ENCODE measurements at regions not wholly inside any gene's neighbourhood (a gene's known extent, or its start where the extent isn't known, plus 50 kb on each side); places are given as distances from the start of the nearest gene placed in this dataset.
A peak's percentile ranks its signal among the peaks of the same experiment; 100 is the strongest.

- no peak overlapping the region for H3K9ac ChIP-seq (ENCODE audit: low read depth, low read length)
These were observed 999.3 kb downstream of the NR2F1-AS1 start for GRCh38 chr5:92581690-92582089.

GRCh38 chr5:92581249-92581648, 999.8 kb downstream of the NR2F1-AS1 start:
- no peaks in the 10 kb centered on the region for H3K4me1 ChIP-seq (ENCODE audit: control insufficient read depth, insufficient read depth, low read length)
- no peaks in the 10 kb centered on the region for H3K9me3 ChIP-seq (ENCODE audit: control insufficient read depth, insufficient read depth, low read length)
- no peak overlapping the region for H3K9ac ChIP-seq (ENCODE audit: low read depth, low read length)
- H3K27ac ChIP-seq (ENCODE audit: low read depth, low read length), result no peak overlapping the region
- no peaks in the 10 kb centered on the region for H3K27me3 ChIP-seq (ENCODE audit: control insufficient read depth, insufficient read depth, low read length)
- H3K4me3 ChIP-seq (ENCODE audit: low read depth, low read length), result no peak overlapping the region
- H3K36me3 ChIP-seq (ENCODE audit: control insufficient read depth, insufficient read depth, low read length), result no peaks in the 10 kb centered on the region

More at GRCh38 chr5:92581690-92582089, 999.3 kb downstream of the NR2F1-AS1 start:
- no peaks in the 10 kb centered on the region for H3K9me3 ChIP-seq (ENCODE audit: control insufficient read depth, insufficient read depth, low read length)
- H3K27me3 ChIP-seq (ENCODE audit: control insufficient read depth, insufficient read depth, low read length), result no peaks in the 10 kb centered on the region
- no peaks in the 10 kb centered on the region for H3K36me3 ChIP-seq (ENCODE audit: control insufficient read depth, insufficient read depth, low read length)
- no peak overlapping the region for H3K4me3 ChIP-seq (ENCODE audit: low read depth, low read length)
- no peaks in the 10 kb centered on the region for H3K4me1 ChIP-seq (ENCODE audit: control insufficient read depth, insufficient read depth, low read length)
- no peak overlapping the region for H3K27ac ChIP-seq (ENCODE audit: low read depth, low read length)

- no peaks in the 10 kb centered on the region for H3K9me3 ChIP-seq (ENCODE audit: control insufficient read depth, insufficient read depth, low read length)
- no peak overlapping the region for H3K4me3 ChIP-seq (ENCODE audit: low read depth, low read length)
- H3K36me3 ChIP-seq (ENCODE audit: control insufficient read depth, insufficient read depth, low read length), result no peaks in the 10 kb centered on the region
- H3K4me1 ChIP-seq (ENCODE audit: control insufficient read depth, insufficient read depth, low read length), result no peaks in the 10 kb centered on the region
- no peak overlapping the region for H3K27ac ChIP-seq (ENCODE audit: low read depth, low read length)
- no peak overlapping the region for H3K9ac ChIP-seq (ENCODE audit: low read depth, low read length)
- H3K27me3 ChIP-seq (ENCODE audit: control insufficient read depth, insufficient read depth, low read length), result no peaks in the 10 kb centered on the region
These were observed 1000.2 kb downstream of the NR2F1-AS1 start for GRCh38 chr5:92580814-92581213.

GRCh38 chr5:92574023-92574422, 1007.0 kb downstream of the NR2F1-AS1 start:
- H3K9ac ChIP-seq (ENCODE audit: low read depth, low read length), result no peak overlapping the region
- H3K9me3 ChIP-seq (ENCODE audit: control insufficient read depth, insufficient read depth, low read length), result no peaks in the 10 kb centered on the region
- H3K4me1 ChIP-seq (ENCODE audit: control insufficient read depth, insufficient read depth, low read length), result no peaks in the 10 kb centered on the region
- H3K4me3 ChIP-seq (ENCODE audit: low read depth, low read length), result no peak overlapping the region
- H3K36me3 ChIP-seq (ENCODE audit: control insufficient read depth, insufficient read depth, low read length), result no peaks in the 10 kb centered on the region
- H3K27ac ChIP-seq (ENCODE audit: low read depth, low read length), result no peak overlapping the region
- no peaks in the 10 kb centered on the region for H3K27me3 ChIP-seq (ENCODE audit: control insufficient read depth, insufficient read depth, low read length)

- H3K9me3 ChIP-seq (ENCODE audit: control insufficient read depth, insufficient read depth, low read length), result no peaks in the 10 kb centered on the region
- no peaks in the 10 kb centered on the region for H3K27me3 ChIP-seq (ENCODE audit: control insufficient read depth, insufficient read depth, low read length)
- H3K4me3 ChIP-seq (ENCODE audit: low read depth, low read length), result no peak overlapping the region
- no peak overlapping the region for H3K27ac ChIP-seq (ENCODE audit: low read depth, low read length)
- no peaks in the 10 kb centered on the region for H3K36me3 ChIP-seq (ENCODE audit: control insufficient read depth, insufficient read depth, low read length)
- no peaks in the 10 kb centered on the region for H3K4me1 ChIP-seq (ENCODE audit: control insufficient read depth, insufficient read depth, low read length)
- no peak overlapping the region for H3K9ac ChIP-seq (ENCODE audit: low read depth, low read length)
These were observed 1012.5 kb downstream of the NR2F1-AS1 start for GRCh38 chr5:92568522-92568921.

GRCh38 chr5:92567831-92568450, 1013.1 kb downstream of the NR2F1-AS1 start:
- no peak overlapping the region for H3K4me3 ChIP-seq (ENCODE audit: low read depth, low read length)
- H3K27me3 ChIP-seq (ENCODE audit: control insufficient read depth, insufficient read depth, low read length), result no peaks in the 10 kb centered on the region
- H3K9ac ChIP-seq (ENCODE audit: low read depth, low read length), result no peak overlapping the region
- H3K9me3 ChIP-seq (ENCODE audit: control insufficient read depth, insufficient read depth, low read length), result no peaks in the 10 kb centered on the region
- H3K36me3 ChIP-seq (ENCODE audit: control insufficient read depth, insufficient read depth, low read length), result no peaks in the 10 kb centered on the region
- no peak overlapping the region for H3K27ac ChIP-seq (ENCODE audit: low read depth, low read length)
- no peaks in the 10 kb centered on the region for H3K4me1 ChIP-seq (ENCODE audit: control insufficient read depth, insufficient read depth, low read length)

- no peak overlapping the region for H3K4me3 ChIP-seq (ENCODE audit: low read depth, low read length)
- peaks cover 7% of the 10 kb centered on the region; the same call in 1 of the 2 replicates for H3K4me1 ChIP-seq (ENCODE audit: control insufficient read depth, insufficient read depth, low read length)
- no peaks in the 10 kb centered on the region for H3K27me3 ChIP-seq (ENCODE audit: control insufficient read depth, insufficient read depth, low read length)
- H3K9ac ChIP-seq (ENCODE audit: low read depth, low read length), result no peak overlapping the region
- no peak overlapping the region for H3K27ac ChIP-seq (ENCODE audit: low read depth, low read length)
- H3K36me3 ChIP-seq (ENCODE audit: control insufficient read depth, insufficient read depth, low read length), result no peaks in the 10 kb centered on the region
- H3K9me3 ChIP-seq (ENCODE audit: control insufficient read depth, insufficient read depth, low read length), result no peaks in the 10 kb centered on the region
These were observed 1014.8 kb downstream of the NR2F1-AS1 start for GRCh38 chr5:92566113-92566786.

- H3K9ac ChIP-seq (ENCODE audit: low read depth, low read length), result no peak overlapping the region
- H3K4me1 ChIP-seq (ENCODE audit: control insufficient read depth, insufficient read depth, low read length), result peaks cover 13% of the 10 kb centered on the region; the same call in 1 of the 2 replicates
- H3K9me3 ChIP-seq (ENCODE audit: control insufficient read depth, insufficient read depth, low read length), result no peaks in the 10 kb centered on the region
- no peaks in the 10 kb centered on the region for H3K36me3 ChIP-seq (ENCODE audit: control insufficient read depth, insufficient read depth, low read length)
- H3K27me3 ChIP-seq (ENCODE audit: control insufficient read depth, insufficient read depth, low read length), result no peaks in the 10 kb centered on the region
- no peak overlapping the region for H3K27ac ChIP-seq (ENCODE audit: low read depth, low read length)
- no peak overlapping the region for H3K4me3 ChIP-seq (ENCODE audit: low read depth, low read length)
These were observed 1015.3 kb downstream of the NR2F1-AS1 start for GRCh38 chr5:92565673-92566072.

GRCh38 chr5:92562065-92562464, 1019.0 kb downstream of the NR2F1-AS1 start:
- Histone ChIP-seq H3K36me3 (ENCODE audit: control insufficient read depth, insufficient read depth, low read length) (no peaks in the 10 kb centered on the region), H3K27me3 (ENCODE audit: control insufficient read depth, insufficient read depth, low read length) (no peaks in the 10 kb centered on the region), H3K4me1 (ENCODE audit: control insufficient read depth, insufficient read depth, low read length) (peaks cover 33% of the 10 kb centered on the region), H3K4me3 (ENCODE audit: low read depth, low read length) (no peak overlapping the region), H3K9me3 (ENCODE audit: control insufficient read depth, insufficient read depth, low read length) (no peaks in the 10 kb centered on the region), H3K27ac (ENCODE audit: low read depth, low read length) (no peak overlapping the region), H3K9ac (ENCODE audit: low read depth, low read length) (no peak overlapping the region)

- Histone ChIP-seq H3K9ac (ENCODE audit: low read depth, low read length) (no peak overlapping the region), H3K4me1 (ENCODE audit: control insufficient read depth, insufficient read depth, low read length) (peaks cover 33% of the 10 kb centered on the region), H3K4me3 (ENCODE audit: low read depth, low read length) (no peak overlapping the region; the same call in 1 of the 2 replicates), H3K27me3 (ENCODE audit: control insufficient read depth, insufficient read depth, low read length) (no peaks in the 10 kb centered on the region), H3K27ac (ENCODE audit: low read depth, low read length) (peak overlapping the region; percentile 50), H3K36me3 (ENCODE audit: control insufficient read depth, insufficient read depth, low read length) (no peaks in the 10 kb centered on the region), H3K9me3 (ENCODE audit: control insufficient read depth, insufficient read depth, low read length) (no peaks in the 10 kb centered on the region)
These were observed 1019.5 kb downstream of the NR2F1-AS1 start for GRCh38 chr5:92561411-92561959.

- H3K27me3 ChIP-seq (ENCODE audit: control insufficient read depth, insufficient read depth, low read length), result no peaks in the 10 kb centered on the region
- no peak overlapping the region for H3K9ac ChIP-seq (ENCODE audit: low read depth, low read length)
- no peaks in the 10 kb centered on the region for H3K36me3 ChIP-seq (ENCODE audit: control insufficient read depth, insufficient read depth, low read length)
- peaks cover 33% of the 10 kb centered on the region for H3K4me1 ChIP-seq (ENCODE audit: control insufficient read depth, insufficient read depth, low read length)
- H3K9me3 ChIP-seq (ENCODE audit: control insufficient read depth, insufficient read depth, low read length), result no peaks in the 10 kb centered on the region
- H3K4me3 ChIP-seq (ENCODE audit: low read depth, low read length), result no peak overlapping the region
- peak overlapping the region; percentile 50 for H3K27ac ChIP-seq (ENCODE audit: low read depth, low read length)
These were observed 1020.2 kb downstream of the NR2F1-AS1 start for GRCh38 chr5:92560698-92561401.

Measured in HUES48 (cell line).